DOHH2 (cell line): ENCODE measurements at regions not wholly inside any gene's neighbourhood (a gene's known extent, or its start where the extent isn't known, plus 50 kb on each side); places are given as distances from the start of the nearest gene placed in this dataset.

Source experiments
- CTCF ChIP-seq: fragments of 200-600 bp; sonication (generic); IDR thresholded peaks from one replicate; pipeline ENCODE4 v1.5.1; 2014; ENCODE audit warnings: antibody characterized with exemption, mild to moderate bottlenecking, low read depth, low read length; ENCODE audit not compliant: poor library complexity, severe bottlenecking
- EZH2phosphoT487 ChIP-seq: fragments of 200-600 bp; sonication (generic); IDR thresholded peaks from 2 replicates; pipeline ENCODE4 v1.6.1; 2017; ENCODE audit warnings: borderline replicate concordance, mild to moderate bottlenecking, antibody characterized with exemption, low read length, moderate library complexity, mixed read lengths

- TF ChIP-seq CTCF, result no peak
- TF ChIP-seq EZH2phosphoT487, result no peak
Observed at GRCh38 chr3:76958861-76959260, 81.0 kb upstream of the ROBO2 start.
